K562 (cell line): ENCODE measurements at regions not wholly inside any gene's neighbourhood (a gene's known extent, or its start where the extent isn't known, plus 50 kb on each side); places are given as distances from the start of the nearest gene placed in this dataset.

ENCODE experiments used
- ATAC-seq: fragments of 200-7000 bp; cut with Tn5 transposase; 3 replicates; pipeline ENCODE4 v1.9.1; 2020; ENCODE audit warnings: moderate library complexity
- BruUV-seq: library from RNA; stranded (reverse); fragments of 400-500 nt; replicated peaks from 2 replicates; lab custom pipeline; 2021; lab: Mats Ljungman, UMichigan
- CTCF ChIA-PET: fragments of 300-600 bp; formaldehyde crosslinking; extraction: SDS; loops from one replicate; lab custom pipeline; 2021; ENCODE audit warnings: low intra/inter-chr PET ratio; lab: Yijun Ruan, JAX
- POLR2A ChIA-PET: fragments of 300-600, 350-650 bp; sonication (Branson Sonifier 250); formaldehyde crosslinking; extraction: SDS; loops from one replicate; lab custom pipeline; 2021; ENCODE audit warnings: antibody characterized with exemption, inconsistent platforms; lab: Yijun Ruan, JAX
- DNase-seq, 4 experiments: peaks; one replicate each; pipeline versions ENCODE4 v3.0.0 to v3.0.0-alpha.2; 2011 to 2018; ENCODE audit warnings: low spot score in 3 of 4, mixed read lengths in 3 of 4; ENCODE audit errors: extremely low read depth in 1 of 4
- FAIRE-seq: peaks from 2 replicates; lab custom pipeline; 2011; peaks lifted over from hg19 to GRCh38; lab: Jason Lieb, UNC
- H2AFZ ChIP-seq: 2 replicates; pipeline ENCODE4 v1.6.0; 2011; ENCODE audit warnings: low read depth, low read length, control low read depth, inconsistent platforms
- H3K27ac ChIP-seq: fragments of 200-600 bp; 3 replicates; pipeline ENCODE4 v1.8.0; 2011; ENCODE audit warnings: low read depth, mild to moderate bottlenecking, control low read depth, inconsistent platforms, low read length, moderate library complexity, mixed read lengths; ENCODE audit errors: extremely low read depth
- H3K27me3 ChIP-seq, 2 experiments: fragments of 300-600 bp in 1 of 2; 2 replicates in 1 of 2; 3 replicates in 1 of 2; pipeline versions ENCODE4 v1.6.0 to v1.8.0; 2011; ENCODE audit warnings: inconsistent platforms in 2 of 2, low read length in 2 of 2, mild to moderate bottlenecking in 1 of 2, mixed read lengths in 1 of 2, moderate library complexity in 1 of 2; ENCODE audit not compliant: control insufficient read depth in 2 of 2, insufficient read depth in 2 of 2
- H3K36me3 ChIP-seq: fragments of 300-600 bp; 3 replicates; pipeline ENCODE4 v1.8.0; 2011; ENCODE audit warnings: mild to moderate bottlenecking, low read length, inconsistent platforms; ENCODE audit not compliant: control insufficient read depth, insufficient read depth
- H3K4me1 ChIP-seq, 2 experiments: fragments of 200-600 bp in 1 of 2; replicated peaks in 1 of 2; 2 replicates in 1 of 2; 3 replicates in 1 of 2; pipeline versions ENCODE4 v1.5.1 to v1.8.0; 2011; ENCODE audit warnings: inconsistent platforms in 2 of 2, low read length in 2 of 2, mild to moderate bottlenecking in 1 of 2, mixed read lengths in 1 of 2, moderate library complexity in 1 of 2; ENCODE audit not compliant: control insufficient read depth in 2 of 2, insufficient read depth in 2 of 2
- H3K4me2 ChIP-seq: 2 replicates; pipeline ENCODE4 v1.6.1; 2011; ENCODE audit warnings: low read length, control low read depth, inconsistent platforms, mixed read lengths; ENCODE audit not compliant: insufficient read depth
- H3K4me3 ChIP-seq: fragments of 200-600 bp; sonication (generic), shearing (Covaris generic); 2 replicates; pipeline ENCODE4 v1.5.1; 2016; ENCODE audit warnings: control low read depth, inconsistent platforms
- H3K79me2 ChIP-seq: fragments of 200-600 bp; 3 replicates; pipeline ENCODE4 v1.8.0; 2011; ENCODE audit warnings: low read length, inconsistent platforms; ENCODE audit not compliant: control insufficient read depth, insufficient read depth
- H3K9ac ChIP-seq, 2 experiments: 2 replicates each; pipeline versions ENCODE4 v1.6.0 to v1.6.1; 2011; ENCODE audit warnings: low read depth in 2 of 2, low read length in 2 of 2, control low read depth in 1 of 2, inconsistent platforms in 1 of 2, mild to moderate bottlenecking in 1 of 2, mixed read lengths in 1 of 2; ENCODE audit not compliant: insufficient read depth in 1 of 2
- H3K9me1 ChIP-seq: one replicate; pipeline ENCODE4 v1.6.0; 2011; ENCODE audit warnings: inconsistent platforms, mild to moderate bottlenecking, low read length, moderate library complexity; ENCODE audit not compliant: control insufficient read depth, insufficient read depth
- H3K9me3 ChIP-seq: replicated peaks from 2 replicates; pipeline ENCODE4 v1.5.1; 2011; ENCODE audit warnings: low read depth, low read length, inconsistent platforms; ENCODE audit not compliant: control insufficient read depth, insufficient read depth
- H4K20me1 ChIP-seq: replicated peaks from 2 replicates; pipeline ENCODE4 v1.6.1; 2011; ENCODE audit warnings: low read length, inconsistent platforms, mixed read lengths; ENCODE audit not compliant: control insufficient read depth, insufficient read depth
- CREB3L1 ChIP-seq: fragments of 450-650 bp; IDR thresholded peaks from 2 replicates; pipeline ENCODE4 v1.6.1; 2014; ENCODE audit warnings: low read depth, mild to moderate bottlenecking, moderate library complexity, borderline replicate concordance
- FOSL1 ChIP-seq: fragments of 200-800 bp; sonication (Bioruptor generic); conservative IDR thresholded peaks from 2 replicates; pipeline ENCODE4 v1.6.1; 2016; ENCODE audit warnings: missing genetic modification characterization, missing compliant biosample characterization
- JUNB ChIP-seq: fragments of 450-650 bp; formaldehyde crosslinking; conservative IDR thresholded peaks from 2 replicates; pipeline ENCODE4 v1.4.0; 2020; ENCODE audit warnings: mild to moderate bottlenecking
- LARP7 ChIP-seq: fragments of 450-650 bp; IDR thresholded peaks from 2 replicates; pipeline ENCODE4 v1.6.1; 2016
- NFATC3 ChIP-seq: fragments of 450-650 bp; IDR thresholded peaks from 2 replicates; pipeline ENCODE4 v1.6.1; 2017; ENCODE audit warnings: mild to moderate bottlenecking
- NFE2L1 ChIP-seq: fragments of 450-650 bp; IDR thresholded peaks from 2 replicates; pipeline ENCODE4 v1.6.1; 2016; ENCODE audit warnings: missing genetic modification characterization, low read depth, mild to moderate bottlenecking, missing compliant biosample characterization, moderate library complexity, borderline replicate concordance
- PHB ChIP-seq: fragments of 250-450 bp; sonication (Bioruptor Pico); IDR thresholded peaks from 2 replicates; pipeline ENCODE4 v1.5.0; 2021
- SREBF2 ChIP-seq: sonication (generic); formaldehyde crosslinking; IDR thresholded peaks from 2 replicates; pipeline ENCODE4 v1.4.0; 2020; ENCODE audit warnings: mild to moderate bottlenecking, missing genetic modification reagents
- TEAD2 ChIP-seq: fragments of 450-650 bp; IDR thresholded peaks from 2 replicates; pipeline ENCODE4 v1.6.1; 2016; ENCODE audit warnings: missing genetic modification characterization, control low read depth, missing compliant biosample characterization
- THRAP3 ChIP-seq: fragments of 450-650 bp; IDR thresholded peaks from 2 replicates; pipeline ENCODE4 v1.6.1; 2016; ENCODE audit warnings: mild to moderate bottlenecking, inconsistent platforms, borderline replicate concordance
- YY1 ChIP-seq, 3 experiments: IDR thresholded peaks; 2 replicates each; pipeline ENCODE4 v1.6.1; 2011; ENCODE audit warnings: low read length in 2 of 3, mild to moderate bottlenecking in 2 of 3, moderate library complexity in 2 of 3, borderline replicate concordance in 1 of 3, control low read depth in 1 of 3, low read depth in 1 of 3; ENCODE audit not compliant: insufficient read depth in 3 of 3, insufficient replicate concordance in 2 of 3, control insufficient read depth in 1 of 3, insufficient read length in 1 of 3; ENCODE audit errors: extremely low read depth in 1 of 3
- ZNF239 ChIP-seq: fragments of 250-450 bp; sonication (Bioruptor Pico); IDR thresholded peaks from 2 replicates; pipeline ENCODE4 v1.4.0; 2020; ENCODE audit warnings: mild to moderate bottlenecking
- ZNF511 ChIP-seq: sonication (generic); formaldehyde crosslinking; IDR thresholded peaks from 2 replicates; pipeline ENCODE4 v1.8.0; 2022; ENCODE audit warnings: mild to moderate bottlenecking, missing genetic modification reagents
- ZNF655 ChIP-seq: fragments of 250-450 bp; sonication (Bioruptor Pico); IDR thresholded peaks from 2 replicates; pipeline ENCODE4 v1.5.0; 2021
- WGBS: fragments of 100-300 bp; shearing (Covaris generic); methylation state at CpG from one replicate; pipeline ENCODE4 v1.1.6; 2016; ENCODE audit warnings: low coverage, mixed read lengths; ENCODE audit not compliant: insufficient coverage; ENCODE audit errors: missing lambda C conversion rate; 5-methylcytosine and 5-hydroxymethylcytosine counted together
- in situ Hi-C: fragments of 300-500 bp; cut with MboI; formaldehyde crosslinking; loops from 4 replicates; pipeline ENCODE4 v1.15.0; 2018; ENCODE audit warnings: inconsistent platforms, mixed read lengths
- intact Hi-C: fragments of 100-400 bp; cut with micrococcal nuclease; formaldehyde crosslinking; loops from 2 replicates; pipeline ENCODE4 v1.14.2; 2022
- TF ChIP-seq, protein P1 (sequence below): sonication (generic); formaldehyde crosslinking; IDR thresholded peaks from 2 replicates; pipeline ENCODE4 v1.8.1; 2023; ENCODE audit warnings: mild to moderate bottlenecking, missing genetic modification reagents

DNA sequence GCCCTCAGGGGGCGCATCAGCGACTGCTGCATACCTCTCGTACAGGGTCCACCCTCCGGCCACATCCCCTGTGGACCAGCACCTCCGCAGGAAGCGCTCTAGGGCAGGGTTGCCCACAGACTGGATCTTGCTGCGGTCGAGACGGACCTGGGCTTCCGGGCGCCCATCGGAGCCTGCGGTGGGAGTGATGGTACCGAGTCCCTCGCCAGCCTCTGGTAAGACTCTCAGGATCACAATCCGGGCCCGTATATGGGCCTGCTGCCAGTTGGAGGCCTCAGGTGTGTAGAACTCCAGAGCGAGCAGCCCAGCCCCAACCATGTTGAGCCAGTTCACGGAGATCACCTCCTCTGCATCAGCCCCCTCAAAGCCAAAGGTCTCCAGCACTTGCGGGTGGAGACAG lies 323.0 kb downstream of the ANXA1 start:
- H3K79me2 ChIP-seq: no peaks in the 10 kb centered on the region
- H3K9me3 ChIP-seq: no peaks in the 10 kb centered on the region
- ATAC-seq (no peak), DNase-seq (no peak), FAIRE-seq (no peak)
- no TSS peak for BruUV-seq
- no peaks in the 10 kb centered on the region for H3K36me3 ChIP-seq
- no peaks in the 10 kb centered on the region for H4K20me1 ChIP-seq
- H3K9ac ChIP-seq: no peak overlapping the region
- no peak overlapping the region for H3K4me2 ChIP-seq
- no peak overlapping the region for H3K27ac ChIP-seq
- 38% methylated on average over 2 of the region's 20 CpGs for WGBS
- H3K4me3 ChIP-seq: no peak overlapping the region
- H3K9me1 ChIP-seq: no peaks in the 10 kb centered on the region
- intact Hi-C loops (no loop called here), in situ Hi-C loops (no loop called here)
- H3K27me3 ChIP-seq: no peaks in the 10 kb centered on the region
- TF ChIP-seq JUNB: no peak
- TF ChIP-seq ZNF239 (CRISPR knock-in tag): no peak
- no peak for TF ChIP-seq NFATC3
- no peak for TF ChIP-seq SREBF2 (CRISPR knock-in tag)
- no peak for TF ChIP-seq ZNF655 (CRISPR knock-in tag)
- no peak for TF ChIP-seq THRAP3
- TF ChIP-seq FOSL1 (tag): no peak
- TF ChIP-seq LARP7: no peak
- TF ChIP-seq, protein P1, sequence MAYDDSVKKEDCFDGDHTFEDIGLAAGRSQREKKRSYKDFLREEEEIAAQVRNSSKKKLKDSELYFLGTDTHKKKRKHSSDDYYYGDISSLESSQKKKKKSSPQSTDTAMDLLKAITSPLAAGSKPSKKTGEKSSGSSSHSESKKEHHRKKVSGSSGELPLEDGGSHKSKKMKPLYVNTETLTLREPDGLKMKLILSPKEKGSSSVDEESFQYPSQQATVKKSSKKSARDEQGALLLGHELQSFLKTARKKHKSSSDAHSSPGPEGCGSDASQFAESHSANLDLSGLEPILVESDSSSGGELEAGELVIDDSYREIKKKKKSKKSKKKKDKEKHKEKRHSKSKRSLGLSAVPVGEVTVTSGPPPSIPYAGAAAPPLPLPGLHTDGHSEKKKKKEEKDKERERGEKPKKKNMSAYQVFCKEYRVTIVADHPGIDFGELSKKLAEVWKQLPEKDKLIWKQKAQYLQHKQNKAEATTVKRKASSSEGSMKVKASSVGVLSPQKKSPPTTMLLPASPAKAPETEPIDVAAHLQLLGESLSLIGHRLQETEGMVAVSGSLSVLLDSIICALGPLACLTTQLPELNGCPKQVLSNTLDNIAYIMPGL (CRISPR knock-in tag): no peak
- TF ChIP-seq ZNF511 (CRISPR knock-in tag): no peak
- no peak for TF ChIP-seq YY1 (IDR thresholded peaks at IDR 0.05; ENCODE audit: borderline replicate concordance in 1 of 3, control insufficient read depth in 1 of 3, extremely low read depth in 1 of 3, insufficient read depth in 3 of 3, insufficient read length in 1 of 3, insufficient replicate concordance in 2 of 3, low read depth in 1 of 3, low read length in 2 of 3)
- no peak for TF ChIP-seq PHB (CRISPR knock-in tag)
- no peak for TF ChIP-seq TEAD2 (tag)
- TF ChIP-seq CREB3L1: no peak
- no peak for TF ChIP-seq NFE2L1 (tag)
- H3K4me1 ChIP-seq: no peaks in the 10 kb centered on the region
- POLR2A ChIA-PET: interaction anchor here (0.7 kb wide), 1 partner anchor 10 kb away, joined by 4 read pairs; no protein-coding TSS in a partner anchor
- H2AFZ ChIP-seq: no peak overlapping the region
- CTCF ChIA-PET: no interaction called here
